GM19467 (cell line): ENCODE measurements at regions not wholly inside any gene's neighbourhood (a gene's known extent, or its start where the extent isn't known, plus 50 kb on each side); places are given as distances from the start of the nearest gene placed in this dataset.

Experiments used
- ATAC-seq: cut with Tn5 transposase; IDR thresholded peaks from one replicate; pipeline ENCODE4 v1.9.1; 2021; ENCODE audit warnings: mild to moderate bottlenecking, moderate library complexity; ENCODE audit not compliant: unreplicated experiment

DNA sequence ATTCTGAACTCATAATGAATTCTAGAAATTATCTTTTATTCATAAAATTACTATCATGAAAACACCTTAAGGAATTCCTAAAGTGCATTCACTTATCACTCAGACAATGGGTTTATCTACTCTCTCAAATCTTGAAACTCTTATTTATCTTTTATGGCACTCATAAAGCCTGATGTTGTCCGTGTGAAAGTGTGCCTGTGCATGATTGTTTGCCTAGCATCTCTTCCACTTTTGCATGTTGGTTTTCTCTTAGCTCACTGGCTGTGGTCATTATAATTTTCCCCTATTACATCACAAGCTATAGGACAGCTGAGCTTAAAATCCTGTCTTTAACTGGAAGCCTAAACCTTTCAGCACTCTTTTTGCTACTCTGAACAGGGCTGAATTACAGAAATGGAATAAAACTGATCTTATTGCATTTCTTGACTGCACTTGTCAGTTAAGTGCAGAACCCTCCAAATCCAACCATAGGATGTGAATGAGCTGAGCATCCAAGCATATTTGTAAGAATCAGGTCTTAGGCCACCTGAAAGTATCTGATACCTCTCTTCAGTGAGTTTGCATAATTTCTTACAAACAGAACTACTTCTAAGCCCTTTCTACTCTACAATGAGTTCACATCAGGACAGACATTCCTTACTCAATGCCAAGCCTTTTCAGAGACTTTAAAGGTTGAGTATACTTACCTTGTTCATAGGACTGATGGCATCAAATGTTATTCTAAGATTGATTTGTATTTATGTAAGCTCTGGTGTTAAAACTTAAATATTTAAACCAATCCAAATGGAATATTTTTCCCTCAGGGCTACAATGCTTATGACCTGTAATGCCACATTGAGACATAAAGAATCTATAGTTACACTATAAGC is 221.2 kb upstream of the KITLG start:
- no peak for ATAC-seq

- no peak for ATAC-seq
These were observed 212.8 kb upstream of the KITLG start for GRCh38 chr12:88793096-88793495.

DNA sequence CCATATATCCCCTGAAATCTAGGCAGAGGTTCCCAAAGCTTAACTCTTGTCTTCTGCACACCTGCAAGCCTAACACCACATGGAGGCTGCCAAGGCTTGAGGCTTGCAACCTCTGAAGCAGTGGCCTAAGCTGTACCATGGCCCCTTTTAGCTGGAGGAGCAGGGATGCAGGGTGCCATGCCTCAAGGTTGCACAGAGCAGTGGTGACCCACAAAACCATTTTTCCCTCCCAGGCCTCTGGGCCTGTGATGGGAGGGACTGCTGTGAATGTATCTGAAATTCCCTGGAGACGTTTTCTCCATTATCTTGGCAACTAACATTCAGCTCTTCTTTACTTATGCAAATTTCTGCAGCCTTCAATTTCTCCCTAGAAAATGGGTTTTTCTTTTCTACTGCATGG is 210.0 kb upstream of the KITLG start:
- ATAC-seq: no peak

DNA sequence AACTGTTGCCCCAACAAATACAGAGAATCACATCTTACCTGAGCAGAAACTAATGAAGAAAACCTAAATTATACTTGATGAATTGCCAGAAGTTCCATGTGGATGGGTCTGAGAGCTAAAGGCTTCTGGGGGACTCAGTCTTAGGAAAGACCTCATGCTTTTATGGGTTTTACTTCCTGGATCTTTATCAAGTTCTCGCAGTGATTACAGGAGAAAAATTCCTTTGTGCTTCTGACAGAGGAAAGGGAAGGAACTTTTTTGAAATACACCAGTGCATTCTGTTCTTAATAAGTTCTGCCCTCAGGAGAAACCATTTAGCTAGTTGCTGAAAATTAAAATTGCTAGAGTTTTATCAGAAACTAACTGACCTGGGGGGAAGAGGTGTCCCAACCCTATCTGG is 203.9 kb upstream of the KITLG start:
- ATAC-seq: no peak

- no peak for ATAC-seq
These were observed 202.1 kb upstream of the KITLG start for GRCh38 chr12:88782351-88782750.

DNA sequence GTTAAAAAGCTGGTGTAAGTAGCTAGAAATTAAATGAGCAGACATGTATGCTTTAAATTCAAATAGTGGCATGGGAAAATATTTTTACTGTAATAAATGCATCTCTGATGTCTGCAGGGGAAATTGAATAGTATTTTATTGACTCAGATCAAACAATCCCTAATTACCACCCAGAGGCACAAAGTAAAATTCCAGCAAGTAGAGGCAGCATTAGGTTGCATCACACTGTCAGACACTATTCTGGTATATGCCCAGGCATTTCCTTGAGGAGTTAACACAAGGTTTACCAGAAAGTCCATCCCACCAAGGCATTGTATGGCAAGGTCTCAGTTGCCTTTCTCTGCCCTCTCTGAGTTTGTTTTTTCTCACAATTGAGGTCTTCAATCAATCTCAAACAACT is 201.6 kb upstream of the KITLG start:
- ATAC-seq: no peak

DNA sequence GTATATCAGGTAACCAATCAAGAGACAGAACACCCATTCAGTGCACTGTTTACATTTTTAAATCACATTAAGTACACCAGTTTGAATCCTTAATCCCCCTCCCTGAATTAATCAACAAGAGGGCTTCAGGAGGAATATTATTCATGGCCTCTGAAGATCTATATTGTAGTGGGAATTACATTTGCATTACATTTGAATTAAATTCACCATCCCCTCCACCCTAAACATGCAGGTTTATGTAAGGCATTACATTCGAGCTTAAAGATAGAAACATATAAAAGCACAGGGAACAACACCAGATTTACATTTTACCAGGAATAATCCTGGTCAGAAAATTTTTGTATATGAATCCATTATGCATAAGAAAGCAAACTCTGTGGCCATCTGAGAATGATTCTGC is 197.8 kb upstream of the KITLG start:
- ATAC-seq: no peak

DNA sequence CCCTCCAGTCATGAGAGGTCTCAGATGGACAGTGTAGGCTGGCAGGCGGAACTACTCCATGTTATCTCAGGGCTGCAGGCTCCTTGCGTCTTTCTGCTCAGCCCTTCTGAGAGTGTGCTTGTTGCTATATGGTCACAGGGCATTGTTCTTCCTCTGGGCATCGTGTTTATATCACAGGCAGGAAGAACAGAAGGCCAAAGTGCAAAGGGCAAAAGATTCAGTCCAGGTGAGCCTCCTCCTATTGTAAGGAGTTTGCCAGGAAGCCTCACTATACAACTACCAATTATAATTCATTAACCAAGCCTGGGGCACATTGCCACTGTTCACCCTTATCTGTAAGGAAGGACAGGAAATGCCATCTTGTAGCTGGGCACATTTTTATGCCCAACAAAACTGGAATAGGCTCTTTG is 195.5 kb upstream of the KITLG start:
- ATAC-seq: no peak

GRCh38 chr12:88767699-88768098 is 187.4 kb upstream of the KITLG start:
- ATAC-seq: no peak

DNA sequence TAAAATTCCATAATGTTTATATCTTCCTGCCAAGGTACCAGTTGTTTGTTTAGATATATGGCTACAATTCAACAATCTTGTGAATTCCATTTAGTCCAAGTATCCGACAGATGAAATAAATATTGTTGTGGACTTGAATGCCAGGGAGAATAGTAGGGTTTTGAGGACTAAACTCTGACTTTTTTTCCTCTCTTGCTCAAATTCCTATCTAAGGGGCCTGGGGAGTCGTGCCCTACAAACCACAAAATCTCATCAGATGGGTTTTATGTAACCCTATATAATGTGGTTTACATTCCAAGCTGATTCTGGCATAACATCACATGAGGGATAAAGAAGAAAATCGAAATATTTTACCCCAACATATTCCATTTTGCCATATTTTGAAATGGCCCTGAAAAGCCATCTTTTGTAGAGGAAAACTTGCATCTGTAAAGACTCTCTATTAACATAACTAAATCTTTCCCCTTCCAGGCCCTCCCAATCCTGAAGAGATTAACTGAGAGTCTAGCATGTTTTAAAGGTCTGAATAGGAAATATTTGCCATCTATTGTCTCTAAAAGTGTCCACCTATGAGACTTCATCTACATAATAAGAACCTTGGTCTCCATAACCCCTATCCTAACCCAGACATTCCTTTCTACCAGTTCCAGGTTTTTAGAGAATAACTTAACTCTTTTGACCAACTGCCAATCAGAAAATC is 184.7 kb upstream of the KITLG start:
- no peak for ATAC-seq

- no peak for ATAC-seq
These were observed 183.3 kb upstream of the KITLG start for GRCh38 chr12:88763536-88764100.

DNA sequence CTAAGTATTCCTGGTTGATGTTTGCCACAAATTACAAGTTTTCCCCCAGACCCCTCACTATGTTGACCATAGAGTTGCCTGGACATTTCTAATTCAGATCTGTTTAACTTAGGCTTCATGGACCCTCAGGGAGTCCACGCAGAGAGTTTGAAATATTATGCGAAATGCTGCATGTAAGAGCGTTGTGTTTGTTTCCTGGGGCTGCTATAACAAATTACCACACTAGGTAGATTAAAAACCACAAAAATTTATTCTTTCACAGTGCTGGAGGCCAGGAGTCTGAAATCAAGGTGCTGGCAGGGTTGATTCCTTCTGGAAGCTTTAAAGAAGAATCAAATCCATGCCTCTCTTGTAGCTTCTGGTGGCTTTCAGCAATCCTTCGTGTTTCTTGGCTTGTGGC is 177.9 kb upstream of the KITLG start:
- ATAC-seq: no peak

- no peak for ATAC-seq
These were observed 176.6 kb upstream of the KITLG start for GRCh38 chr12:88756917-88757316.

GRCh38 chr12:88756153-88756552 is 175.9 kb upstream of the KITLG start:
- no peak for ATAC-seq

GRCh38 chr12:88753707-88754106 is 173.4 kb upstream of the KITLG start:
- ATAC-seq: no peak

DNA sequence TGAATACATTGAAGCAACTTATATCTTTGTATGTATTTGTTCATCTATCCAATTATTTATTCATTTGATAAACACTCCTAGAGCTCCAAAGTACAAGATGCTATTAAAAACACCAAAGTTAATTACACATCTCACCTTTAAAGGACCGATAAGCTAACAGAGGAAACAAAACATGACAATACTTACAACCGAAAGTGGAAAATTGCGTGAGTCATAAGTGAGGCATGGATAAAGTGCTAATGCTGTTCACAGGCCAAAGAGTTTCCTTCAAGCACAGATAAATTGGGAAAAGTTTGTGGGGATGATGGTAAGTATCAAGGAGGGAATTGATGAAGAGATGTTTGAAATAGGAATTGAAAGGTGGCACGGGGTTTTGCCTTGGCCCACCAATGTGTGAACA is 172.8 kb upstream of the KITLG start:
- ATAC-seq: no peak

- no peak for ATAC-seq
These were observed 171.9 kb upstream of the KITLG start for GRCh38 chr12:88752183-88752582.

DNA sequence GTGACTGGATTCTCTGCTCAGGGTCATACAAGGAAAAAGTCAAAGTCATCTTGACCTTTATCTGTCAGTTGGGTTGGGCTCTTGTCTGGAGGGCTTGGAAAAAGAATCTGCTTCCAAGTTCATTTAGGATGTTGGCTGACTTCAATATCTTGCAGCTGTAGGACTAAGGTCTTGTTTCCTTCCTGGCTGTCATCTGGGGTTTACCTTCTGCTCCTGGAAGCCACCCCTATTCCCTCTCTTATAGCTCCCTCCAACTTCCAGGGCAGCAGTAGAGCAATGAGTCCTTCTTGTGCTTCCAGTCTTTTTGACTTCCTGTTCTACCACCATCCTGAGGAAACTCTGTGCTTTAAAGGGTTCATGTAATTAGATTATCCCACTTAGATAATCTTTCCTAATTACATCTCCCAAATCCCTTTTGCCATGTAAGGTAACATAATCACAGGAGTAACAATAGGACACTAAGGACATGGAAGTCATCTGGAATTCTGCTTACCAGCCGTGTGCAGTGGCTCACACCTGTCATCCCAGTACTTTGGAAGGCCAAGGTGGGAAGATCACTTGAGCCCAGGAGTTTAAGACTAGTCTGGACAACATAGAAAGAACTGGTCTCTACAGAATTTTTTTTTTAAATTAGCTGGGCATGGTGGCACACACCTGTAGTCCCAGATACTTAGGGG is 170.7 kb upstream of the KITLG start:
- no peak for ATAC-seq

GRCh38 chr12:88746386-88746785 is 166.1 kb upstream of the KITLG start:
- ATAC-seq: no peak

- ATAC-seq: no peak
These were observed 163.8 kb upstream of the KITLG start for GRCh38 chr12:88743946-88744685.
